ENCODE measurements at regions not wholly inside any gene's neighbourhood (a gene's known extent, or its start where the extent isn't known, plus 50 kb on each side); places are given as distances from the start of the nearest gene placed in this dataset.
"Not testable (repeated sequence)": the region's sequence is repeated elsewhere in the genome, so short reads cannot be mapped to it uniquely, and the experiment has no call there.

DNA sequence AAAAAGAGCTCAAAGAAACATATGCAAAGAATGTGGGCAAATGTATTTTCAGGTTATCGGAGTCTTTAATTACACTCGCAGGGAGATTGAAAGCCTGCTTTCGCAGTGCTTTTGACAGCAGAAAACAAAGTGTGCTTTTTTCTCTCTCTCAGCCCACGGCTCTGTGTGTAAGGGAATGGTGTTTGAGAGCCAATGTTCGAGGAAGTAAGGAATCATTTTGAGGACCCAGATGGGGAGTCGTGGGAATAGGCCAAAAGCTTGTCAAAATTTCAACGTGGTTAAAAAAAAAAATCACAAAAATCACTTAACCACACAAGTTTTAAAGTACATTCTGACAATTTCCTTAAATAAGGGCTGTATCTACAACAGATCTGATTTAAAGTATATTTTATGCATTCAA lies 197.1 kb upstream of the IRS2 start:
- Histone ChIP-seq H3K27me3 (no peaks in the 10 kb centered on the region), H3K4me1 (no peaks in the 10 kb centered on the region), H3K36me3 (no peaks in the 10 kb centered on the region), H3K4me3 (no peak overlapping the region), H3K9me3 (no peaks in the 10 kb centered on the region), H3K27ac (no peak overlapping the region)
- no peak for TF ChIP-seq POLR2AphosphoS5 (IDR thresholded peaks at IDR 0.05)
- TF ChIP-seq, protein P1, sequence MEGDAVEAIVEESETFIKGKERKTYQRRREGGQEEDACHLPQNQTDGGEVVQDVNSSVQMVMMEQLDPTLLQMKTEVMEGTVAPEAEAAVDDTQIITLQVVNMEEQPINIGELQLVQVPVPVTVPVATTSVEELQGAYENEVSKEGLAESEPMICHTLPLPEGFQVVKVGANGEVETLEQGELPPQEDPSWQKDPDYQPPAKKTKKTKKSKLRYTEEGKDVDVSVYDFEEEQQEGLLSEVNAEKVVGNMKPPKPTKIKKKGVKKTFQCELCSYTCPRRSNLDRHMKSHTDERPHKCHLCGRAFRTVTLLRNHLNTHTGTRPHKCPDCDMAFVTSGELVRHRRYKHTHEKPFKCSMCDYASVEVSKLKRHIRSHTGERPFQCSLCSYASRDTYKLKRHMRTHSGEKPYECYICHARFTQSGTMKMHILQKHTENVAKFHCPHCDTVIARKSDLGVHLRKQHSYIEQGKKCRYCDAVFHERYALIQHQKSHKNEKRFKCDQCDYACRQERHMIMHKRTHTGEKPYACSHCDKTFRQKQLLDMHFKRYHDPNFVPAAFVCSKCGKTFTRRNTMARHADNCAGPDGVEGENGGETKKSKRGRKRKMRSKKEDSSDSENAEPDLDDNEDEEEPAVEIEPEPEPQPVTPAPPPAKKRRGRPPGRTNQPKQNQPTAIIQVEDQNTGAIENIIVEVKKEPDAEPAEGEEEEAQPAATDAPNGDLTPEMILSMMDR (IDR thresholded peaks at IDR 0.05): no peak
- TF ChIP-seq EP300 (IDR thresholded peaks at IDR 0.05): no peak
- no peak for TF ChIP-seq POLR2A (IDR thresholded peaks at IDR 0.05)
- no peak for ATAC-seq
- 39 to 40% methylated on average over 6 to 7 of the region's 7 CpGs for WGBS, 2 donors (ENCODE audit: low coverage in 1 of 2)

DNA sequence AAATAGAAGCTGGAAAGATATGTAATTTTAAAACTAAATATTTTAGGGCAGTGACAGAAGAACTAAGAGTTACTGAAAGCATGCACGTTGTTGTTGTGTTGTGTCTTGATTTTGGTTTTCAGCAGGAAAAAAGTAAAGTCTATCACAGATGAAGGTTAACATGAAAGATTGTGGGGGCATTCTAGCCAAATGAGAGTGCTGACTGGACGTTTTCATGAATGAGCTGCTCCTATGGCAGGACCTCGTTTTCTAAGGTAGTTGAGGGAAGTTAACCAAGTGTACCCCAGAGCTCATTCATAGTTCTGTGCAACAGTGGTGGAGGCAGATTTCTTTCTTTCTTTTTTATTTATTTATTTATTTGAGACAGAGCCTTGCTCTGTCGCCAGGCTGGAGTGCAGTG lies 194.6 kb upstream of the IRS2 start:
- Histone ChIP-seq H3K4me3 (no peak overlapping the region), H3K4me1 (no peaks in the 10 kb centered on the region), H3K27me3 (no peaks in the 10 kb centered on the region), H3K36me3 (no peaks in the 10 kb centered on the region), H3K9me3 (no peaks in the 10 kb centered on the region), H3K27ac (no peak overlapping the region)
- WGBS, 2 donors (ENCODE audit: low coverage in 1 of 2): 71 to 80% methylated on average over 4 of the region's 4 CpGs
- no peak for ATAC-seq
- TF ChIP-seq, protein P1 (IDR thresholded peaks at IDR 0.05): no peak
- no peak for TF ChIP-seq POLR2AphosphoS5 (IDR thresholded peaks at IDR 0.05)

DNA sequence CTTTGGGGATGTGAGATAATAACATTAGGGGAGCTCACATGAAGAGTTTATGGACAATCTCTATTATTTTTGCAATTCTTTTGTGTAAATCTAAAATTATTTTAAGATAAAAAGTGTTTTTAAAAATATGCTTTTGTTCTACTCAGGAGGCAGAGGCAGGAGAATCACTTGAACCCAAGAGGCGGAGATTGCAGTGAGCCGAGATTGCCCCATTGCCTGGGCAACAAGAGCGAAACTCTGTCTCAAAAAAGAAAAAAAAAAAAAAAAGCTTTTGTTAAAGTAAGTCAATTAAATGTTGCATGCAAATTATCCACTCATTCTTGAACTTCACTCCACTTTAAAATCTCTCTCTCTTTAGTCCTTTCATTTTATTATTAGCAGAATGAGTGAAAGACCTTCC lies 193.3 kb upstream of the IRS2 start:
- H3K36me3 ChIP-seq, H3K9me3 ChIP-seq, H3K4me1 ChIP-seq, H3K4me3 ChIP-seq, H3K27me3 ChIP-seq, H3K27ac ChIP-seq, ATAC-seq: not testable (repeated sequence)
- 87 to 92% methylated on average over 3 of the region's 3 CpGs for WGBS, 2 donors (ENCODE audit: low coverage in 1 of 2)

DNA sequence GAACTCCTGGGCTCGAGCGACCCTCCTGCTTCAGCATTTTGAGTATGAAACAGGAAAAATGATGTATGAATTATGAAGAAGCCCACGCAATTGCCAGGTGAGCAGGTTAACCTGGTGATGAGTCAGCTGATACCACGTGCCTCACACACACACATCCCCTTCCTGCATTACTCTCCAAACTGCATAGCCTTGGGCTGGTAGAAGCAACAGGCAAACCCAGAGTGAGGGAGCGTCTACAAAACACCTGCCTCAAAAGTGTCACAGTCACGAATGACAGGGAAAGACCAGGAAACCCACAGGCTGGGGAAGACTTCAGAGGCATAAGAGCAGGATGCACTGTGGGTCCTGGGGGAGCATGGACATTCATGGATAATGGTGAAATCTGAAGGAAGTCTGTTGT lies 192.8 kb upstream of the IRS2 start:
- Histone ChIP-seq H3K27ac (no peak overlapping the region), H3K4me3 (no peak overlapping the region), H3K9me3 (no peaks in the 10 kb centered on the region), H3K4me1 (no peaks in the 10 kb centered on the region), H3K36me3 (no peaks in the 10 kb centered on the region), H3K27me3 (no peaks in the 10 kb centered on the region)
- ATAC-seq: no peak
- 69 to 83% methylated on average over 3 to 4 of the region's 6 CpGs for WGBS, 2 donors (ENCODE audit: low coverage in 1 of 2)
- TF ChIP-seq POLR2AphosphoS5 (IDR thresholded peaks at IDR 0.05) (no peak), EP300 (IDR thresholded peaks at IDR 0.05) (no peak), POLR2A (IDR thresholded peaks at IDR 0.05) (no peak)
- TF ChIP-seq, protein P1 (IDR thresholded peaks at IDR 0.05): no peak

DNA sequence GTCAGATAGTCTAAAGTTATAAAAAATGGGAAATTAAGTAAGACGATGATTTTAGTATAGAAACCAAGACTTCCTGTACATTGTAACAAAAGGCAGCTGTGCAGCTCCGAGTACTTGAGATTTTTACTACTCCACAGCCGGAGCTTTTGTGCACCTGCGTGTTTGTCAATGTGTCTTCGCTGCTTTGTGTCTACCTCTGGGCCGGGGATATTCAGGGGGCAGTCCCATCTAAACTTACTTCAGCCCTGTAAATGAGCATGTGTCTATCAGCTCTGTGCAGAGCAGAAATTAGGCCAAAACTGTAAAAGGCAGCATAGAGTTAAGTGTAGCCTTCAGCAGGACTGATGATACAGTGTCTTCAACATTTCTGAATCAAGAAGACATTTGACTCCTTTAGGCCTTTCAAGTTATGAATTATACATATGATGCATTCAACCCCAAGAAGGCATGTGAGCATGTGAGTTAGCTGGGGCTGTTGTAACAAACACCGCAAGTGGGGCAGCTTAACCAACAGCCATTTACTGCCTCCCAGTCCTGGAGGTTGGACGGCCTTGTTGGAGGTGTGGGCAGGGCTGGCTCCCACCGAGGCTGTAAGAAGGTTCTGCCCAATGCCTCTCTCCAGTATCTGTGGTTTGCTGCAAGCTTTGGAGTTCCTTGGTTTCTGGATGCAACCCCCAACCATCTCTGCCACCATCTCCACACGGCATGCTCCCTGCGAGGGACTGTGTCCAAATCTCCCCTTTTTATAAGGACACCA lies 191.0 kb upstream of the IRS2 start:
- H3K36me3 ChIP-seq: no peaks in the 10 kb centered on the region
- no peak for TF ChIP-seq POLR2A (IDR thresholded peaks at IDR 0.05)
- TF ChIP-seq EP300 (IDR thresholded peaks at IDR 0.05): no peak
- TF ChIP-seq, protein P1 (IDR thresholded peaks at IDR 0.05): no peak
- TF ChIP-seq POLR2AphosphoS5 (IDR thresholded peaks at IDR 0.05): no peak
- WGBS, 2 donors (ENCODE audit: low coverage in 1 of 2): 69 to 80% methylated on average over 6 to 7 of the region's 11 CpGs
- no peaks in the 10 kb centered on the region for H3K27me3 ChIP-seq
- no peaks in the 10 kb centered on the region for H3K4me1 ChIP-seq
- H3K27ac ChIP-seq: no peak overlapping the region
- ATAC-seq: no peak
- no peaks in the 10 kb centered on the region for H3K9me3 ChIP-seq
- no peak overlapping the region for H3K4me3 ChIP-seq

All from gastroesophageal sphincter (tissue), 4 donors.